ENCODE measurements at regions not wholly inside any gene's neighbourhood (a gene's known extent, or its start where the extent isn't known, plus 50 kb on each side); places are given as distances from the start of the nearest gene placed in this dataset.
"Not testable (repeated sequence)": the region's sequence is repeated elsewhere in the genome, so short reads cannot be mapped to it uniquely, and the experiment has no call there.

DNA sequence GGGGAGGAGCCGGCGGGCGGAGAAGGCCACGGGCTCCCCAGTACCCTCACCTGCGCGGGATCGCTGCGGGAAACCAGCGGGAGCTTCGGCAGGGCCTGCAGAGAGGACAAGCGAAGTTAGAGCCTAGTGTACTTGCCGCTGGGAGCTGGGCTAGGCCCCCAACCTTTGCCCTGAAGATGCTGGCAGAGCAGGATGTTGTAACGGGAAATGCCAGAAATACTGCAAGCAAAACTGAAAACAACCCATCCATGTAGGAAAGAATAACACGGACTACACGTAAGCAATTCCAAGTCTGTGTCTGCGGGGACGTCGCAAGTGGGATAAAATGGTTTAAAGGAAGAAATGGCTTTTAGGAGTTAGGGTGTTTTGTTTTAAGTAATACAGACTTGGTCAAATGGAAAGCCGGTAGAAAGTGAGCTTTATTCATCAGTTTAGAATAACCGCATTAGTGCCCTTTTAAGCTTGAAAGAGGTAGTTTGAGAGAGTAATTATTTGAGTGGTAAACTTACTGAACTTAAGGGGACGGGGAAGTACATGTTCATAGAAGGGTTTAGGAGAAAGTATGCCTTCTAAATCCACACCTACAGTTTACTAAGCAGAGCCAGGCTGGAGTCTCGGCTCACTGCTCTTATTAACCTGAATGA lies 121.3 kb upstream of the NIPA1 start (continued):
- TF ChIP-seq DR1 (CRISPR knock-in tag; IDR thresholded peaks at IDR 0.05) (peak; percentile 54; the same call in 1 of the 2 replicates), PHF20 (CRISPR knock-in tag; IDR thresholded peaks at IDR 0.05) (0 out of 2 replicates have a peak, but pooled peaks have one; percentile 33), HMG20A (CRISPR knock-in tag; IDR thresholded peaks at IDR 0.05; ENCODE audit: borderline replicate concordance) (0 out of 2 replicates have a peak, but pooled peaks have one; percentile 31), SPEN (CRISPR knock-in tag; IDR thresholded peaks at IDR 0.05; ENCODE audit: low read depth) (peak; percentile 76), NCOA2 (CRISPR knock-in tag; IDR thresholded peaks at IDR 0.05) (0 out of 2 replicates have a peak, but pooled peaks have one; percentile 30), FOXK1 (CRISPR knock-in tag; IDR thresholded peaks at IDR 0.05; ENCODE audit: borderline replicate concordance, low read depth) (peak; percentile 66; the same call in 1 of the 2 replicates), ZBTB40 (CRISPR knock-in tag; IDR thresholded peaks at IDR 0.05) (0 out of 2 replicates have a peak, but pooled peaks have one; percentile 38), KDM1A (CRISPR knock-in tag; IDR thresholded peaks at IDR 0.05) (0 out of 2 replicates have a peak, but pooled peaks have one; percentile 37), POLR2AphosphoS5 (IDR thresholded peaks at IDR 0.05; ENCODE audit: low read depth, low read length) (peak; percentile 50), ZBTB7B (CRISPR knock-in tag; IDR thresholded peaks at IDR 0.05) (peak; percentile 58; the same call in 1 of the 2 replicates), ERF (CRISPR knock-in tag; IDR thresholded peaks at IDR 0.05) (0 out of 2 replicates have a peak, but pooled peaks have one; percentile 51), CREM (IDR thresholded peaks at IDR 0.05) (peak; percentile 23; the same call in 1 of the 2 replicates), POLR2A (IDR thresholded peaks at IDR 0.05; ENCODE audit: insufficient read depth in 1 of 2, low read depth in 2 of 2, low read length in 2 of 2) (peak; percentile 53 to 56; a peak in 3 of 4 replicates), HNF4G (IDR thresholded peaks at IDR 0.05; ENCODE audit: borderline replicate concordance, low read depth, low read length) (peak; percentile 50; the same call in 1 of the 2 replicates), HOXA3 (CRISPR knock-in tag; IDR thresholded peaks at IDR 0.05) (peak; percentile 49; the same call in 1 of the 2 replicates), HOMEZ (CRISPR knock-in tag; IDR thresholded peaks at IDR 0.05; ENCODE audit: low read depth) (peak; percentile 30; the same call in 1 of the 2 replicates)
- TF ChIP-seq ZBTB40 (IDR thresholded peaks at IDR 0.05); CREM (CRISPR knock-in tag; IDR thresholded peaks at IDR 0.05); HNF4G (CRISPR knock-in tag; IDR thresholded peaks at IDR 0.05; ENCODE audit: borderline replicate concordance, low read depth): not testable (repeated sequence)
